Retina (tissue), 1 donor: ENCODE measurements at regions not wholly inside any gene's neighbourhood (a gene's known extent, or its start where the extent isn't known, plus 50 kb on each side); places are given as distances from the start of the nearest gene placed in this dataset.

Experiments used
- DNase-seq: peaks from one replicate; pipeline ENCODE4 v3.0.0-alpha.2; 2016

- DNase-seq: no peak
Measured at GRCh38 chr15:81507831-81508230, 133.8 kb upstream of the TMC3 start.

- no peak for DNase-seq
Measured at GRCh38 chr15:81506936-81507335, 132.9 kb upstream of the TMC3 start.

- no peak for DNase-seq
Measured at GRCh38 chr15:81506071-81506470, 132.1 kb upstream of the TMC3 start.

DNA sequence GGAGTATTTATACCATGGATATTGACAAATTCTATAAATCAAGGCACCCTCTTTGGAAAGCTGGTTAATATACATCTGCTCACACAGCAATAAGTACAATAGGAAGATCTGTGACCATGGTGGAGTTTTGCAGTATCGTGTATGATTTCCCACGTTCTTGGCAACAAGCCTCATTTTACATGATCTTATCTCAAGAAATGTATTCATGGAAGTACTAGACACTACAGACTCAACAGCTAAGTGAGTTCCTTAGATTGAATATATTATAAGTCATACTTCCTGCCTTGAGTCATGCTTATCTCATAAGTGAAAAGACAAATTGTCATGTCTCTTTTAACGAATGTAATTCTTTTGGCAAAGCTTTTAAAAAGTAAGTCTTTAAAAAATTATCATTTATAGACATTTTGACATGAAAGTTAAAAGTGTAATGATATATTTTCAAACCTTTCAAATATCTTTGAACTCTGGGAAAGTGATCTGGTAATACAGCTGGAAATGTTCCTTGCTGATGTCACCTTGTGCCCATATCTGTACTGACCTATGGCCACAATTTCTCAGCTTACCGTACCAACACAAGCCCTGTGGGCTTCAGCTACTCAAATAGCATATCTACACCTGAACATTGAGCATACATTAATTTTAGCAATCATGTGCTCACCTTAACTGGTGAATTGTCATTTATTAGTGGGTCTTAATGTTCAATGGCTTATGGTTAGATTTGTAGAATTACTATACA lies 130.3 kb upstream of the TMC3 start:
- no peak for DNase-seq

GRCh38 chr15:81502439-81502838 lies 128.4 kb upstream of the TMC3 start:
- DNase-seq: no peak

DNA sequence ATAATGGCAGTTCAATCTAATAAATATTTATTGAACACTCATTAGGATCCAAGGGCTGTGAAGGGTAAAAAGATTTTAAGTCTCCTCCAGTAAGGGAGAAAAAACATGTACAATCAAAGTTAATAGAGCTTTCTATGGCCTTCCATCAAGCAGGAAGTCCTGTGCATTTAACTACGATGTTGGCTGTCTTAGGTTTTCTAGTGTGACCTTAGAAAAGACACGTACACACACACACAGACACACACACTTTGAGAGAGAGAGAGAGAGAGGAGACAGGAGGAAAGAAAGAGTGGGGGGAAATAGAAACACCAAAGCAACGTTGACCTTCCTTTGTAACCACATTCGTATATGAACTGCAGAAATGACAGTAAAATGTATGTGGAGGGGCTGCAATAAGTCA lies 126.1 kb upstream of the TMC3 start:
- DNase-seq: no peak

DNA sequence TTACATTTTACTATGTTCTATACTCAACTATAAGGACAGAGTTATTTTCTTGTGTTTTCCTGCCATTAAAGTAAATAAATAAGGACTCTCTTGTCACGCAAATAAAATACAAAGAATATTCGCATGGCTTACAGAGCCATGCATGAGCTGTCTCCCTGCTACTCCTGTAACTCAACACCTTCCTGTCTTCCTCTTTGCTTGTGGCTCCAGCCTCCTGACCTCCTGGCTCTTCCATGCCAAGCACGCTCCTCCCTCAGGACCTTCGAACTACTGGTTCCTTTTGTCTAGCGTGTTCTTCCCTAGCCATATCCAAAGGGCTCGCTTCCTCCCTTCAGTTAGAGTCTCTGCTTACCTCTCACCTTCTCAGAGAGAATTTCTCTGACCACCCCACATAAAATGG lies 124.3 kb upstream of the TMC3 start:
- DNase-seq: no peak

DNA sequence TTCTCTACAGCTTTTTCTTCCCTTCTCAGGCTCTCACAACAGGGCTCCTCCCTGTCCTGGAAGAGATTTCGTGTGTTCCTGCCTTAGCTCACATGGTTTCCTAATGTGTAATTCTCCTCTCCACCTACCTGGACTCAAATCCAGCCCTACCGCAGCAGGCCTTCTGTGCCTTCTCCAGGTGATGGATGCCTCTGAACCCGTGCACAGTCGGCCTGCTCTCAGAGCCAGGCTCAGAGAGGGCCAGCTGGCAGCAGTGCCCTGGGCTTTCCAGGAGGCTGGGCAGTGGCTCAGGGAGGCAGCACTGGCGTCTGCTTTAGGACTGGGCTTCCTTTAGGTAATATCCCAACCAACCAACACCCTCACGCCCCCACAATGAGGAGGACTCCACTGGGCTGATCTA lies 123.2 kb upstream of the TMC3 start:
- DNase-seq: no peak

DNA sequence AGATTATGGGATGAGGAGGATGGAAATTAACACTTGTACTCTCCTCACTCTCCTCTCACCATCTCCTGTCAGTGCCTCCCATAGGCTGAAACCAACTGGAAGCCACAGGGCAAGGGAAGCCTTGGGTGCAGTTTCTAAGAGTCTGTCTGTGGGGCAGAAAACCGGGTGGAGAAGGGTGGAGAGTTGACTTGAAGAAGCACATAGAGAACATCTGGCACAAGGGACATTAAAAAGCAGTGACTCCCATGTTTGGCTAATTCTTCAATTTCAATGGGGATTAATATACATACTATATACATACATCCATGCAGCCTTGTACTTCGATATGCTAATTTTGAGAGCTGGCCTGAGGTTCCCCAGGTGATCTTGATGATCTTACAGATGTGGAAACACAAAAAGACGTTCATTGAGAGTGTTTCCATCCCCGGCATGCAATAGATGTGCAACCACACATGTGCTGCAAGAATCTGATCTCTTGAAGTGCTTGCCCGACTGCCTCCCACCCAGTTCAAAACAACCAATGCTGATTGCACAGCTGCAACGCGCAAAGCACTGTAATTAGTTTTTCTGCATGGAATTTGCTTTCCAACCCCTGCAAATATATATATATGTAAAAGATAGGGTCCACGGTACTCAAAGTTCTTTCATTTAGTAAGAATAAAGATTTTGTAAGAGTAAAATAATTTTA lies 121.9 kb upstream of the TMC3 start:
- DNase-seq: no peak

DNA sequence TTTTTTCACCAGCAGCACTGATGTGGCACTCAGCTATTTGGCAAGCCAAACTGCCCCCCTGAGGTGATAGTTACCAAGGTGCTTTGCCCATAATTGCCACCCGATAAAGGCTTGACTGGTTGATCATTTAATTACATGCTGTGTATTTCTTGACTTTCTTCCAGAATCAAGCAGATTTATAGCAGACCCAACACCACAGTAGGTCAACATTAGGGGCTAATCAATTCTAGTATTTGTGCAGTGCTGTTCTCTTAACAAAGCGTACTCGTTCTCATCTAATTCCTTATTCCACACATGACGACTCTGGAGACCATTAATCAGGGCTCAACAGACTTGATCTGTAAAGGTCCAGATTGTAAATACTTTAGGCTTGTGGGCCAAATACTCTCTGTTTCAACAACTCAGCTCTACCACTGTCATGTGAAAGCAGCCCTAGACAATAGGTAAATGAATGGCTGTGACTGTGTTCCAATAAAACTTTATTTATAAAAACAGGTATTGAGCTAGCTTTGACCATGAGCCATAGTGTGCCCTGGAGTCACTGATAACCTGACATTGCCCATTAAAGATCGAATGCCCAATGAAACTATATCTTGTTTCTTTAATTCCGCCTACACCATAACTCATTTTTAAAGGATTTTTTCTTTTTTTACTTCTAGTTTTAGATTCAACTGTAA lies 119.1 kb upstream of the TMC3 start:
- no peak for DNase-seq

- DNase-seq: no peak
Measured at GRCh38 chr15:81492331-81492968, 118.4 kb upstream of the TMC3 start.

- DNase-seq: no peak
Measured at GRCh38 chr15:81491414-81492096, 117.5 kb upstream of the TMC3 start.

- no peak for DNase-seq
Measured at GRCh38 chr15:81485806-81486205, 111.8 kb upstream of the TMC3 start.

DNA sequence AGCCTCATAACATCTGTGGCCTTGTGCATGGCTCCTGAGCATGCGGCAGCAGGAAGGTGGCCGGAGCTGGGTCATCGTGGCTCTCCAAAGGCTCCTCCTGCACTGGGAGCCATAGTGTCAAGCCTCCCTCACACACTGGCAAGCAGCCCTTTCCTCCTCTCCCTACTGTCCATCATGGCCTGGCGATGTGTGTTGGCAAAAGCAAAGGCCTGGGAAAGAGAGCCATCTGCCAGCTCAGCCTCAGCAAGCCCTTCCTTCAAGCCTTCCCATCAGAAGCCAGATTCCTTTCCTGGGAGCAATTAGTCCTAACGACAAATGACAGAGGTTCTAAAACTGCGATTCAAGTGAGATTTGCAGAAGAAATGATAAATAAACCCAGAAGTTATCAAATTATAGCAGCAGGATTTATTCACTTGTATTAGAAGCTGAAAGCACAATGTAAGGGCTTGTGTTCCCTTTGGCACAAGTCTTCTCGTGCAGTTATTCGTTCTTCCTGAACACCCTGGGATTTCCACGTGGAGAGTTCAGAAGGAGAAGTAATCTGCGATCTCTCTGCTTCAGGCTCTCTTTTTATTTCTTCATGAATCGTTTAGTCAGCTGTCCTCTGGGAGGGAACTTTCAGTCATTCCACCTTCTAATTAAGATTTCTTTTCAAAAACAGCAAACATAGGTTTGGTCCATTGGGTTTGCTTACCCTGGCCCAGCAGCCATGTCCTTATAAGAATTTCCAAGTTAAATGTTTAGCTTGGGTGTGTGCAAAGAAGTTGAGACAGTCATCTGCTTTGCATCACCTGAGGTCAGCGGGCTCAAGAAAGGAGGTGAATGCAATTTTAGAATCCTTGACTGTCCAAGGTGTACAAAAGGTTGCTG lies 110.3 kb upstream of the TMC3 start:
- no peak for DNase-seq

GRCh38 chr15:81483496-81483895 lies 109.5 kb upstream of the TMC3 start:
- DNase-seq: no peak

GRCh38 chr15:81481346-81481745 lies 107.3 kb upstream of the TMC3 start:
- peak; percentile 28 for DNase-seq

DNA sequence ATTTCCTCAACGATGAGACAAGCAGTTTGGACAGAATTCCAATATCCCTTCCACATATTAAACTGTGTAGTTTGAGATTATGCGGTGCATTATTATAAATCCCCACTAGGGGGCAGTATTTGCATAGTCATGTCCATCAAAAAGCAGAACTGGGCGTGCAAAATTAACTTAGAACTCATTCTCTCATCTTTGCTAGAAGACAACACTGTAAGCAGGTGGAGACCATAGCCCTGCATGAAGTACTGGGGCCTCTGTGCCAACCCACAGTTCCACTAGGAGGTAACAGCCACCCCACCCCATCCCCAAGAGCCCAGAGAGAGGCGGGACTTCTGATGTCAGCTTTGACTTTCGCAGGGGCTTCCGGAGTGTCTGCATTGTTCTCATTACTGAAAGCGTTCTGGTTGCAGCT lies 106.6 kb upstream of the TMC3 start:
- peak; percentile 80 for DNase-seq

- no peak for DNase-seq
Measured at GRCh38 chr15:81478354-81478753, 104.3 kb upstream of the TMC3 start.

DNA sequence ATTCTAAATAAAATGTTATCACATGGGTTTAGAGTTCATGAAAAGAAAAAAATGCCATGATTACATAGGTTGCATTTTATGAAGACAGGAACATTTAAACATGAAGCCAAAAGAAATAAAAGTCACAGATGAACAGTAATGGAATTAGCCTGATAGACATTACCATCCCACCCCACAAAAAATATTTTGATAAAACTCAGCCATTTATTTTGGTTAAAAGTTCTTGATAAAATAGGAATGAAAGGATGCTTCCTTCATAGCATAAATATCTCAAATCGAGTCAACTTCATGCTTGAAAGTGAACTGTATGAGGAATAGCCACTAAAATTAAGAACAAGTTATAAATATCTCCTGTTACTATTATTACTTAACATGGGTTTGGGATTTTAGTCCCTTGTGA lies 101.9 kb upstream of the TMC3 start:
- DNase-seq: no peak

DNA sequence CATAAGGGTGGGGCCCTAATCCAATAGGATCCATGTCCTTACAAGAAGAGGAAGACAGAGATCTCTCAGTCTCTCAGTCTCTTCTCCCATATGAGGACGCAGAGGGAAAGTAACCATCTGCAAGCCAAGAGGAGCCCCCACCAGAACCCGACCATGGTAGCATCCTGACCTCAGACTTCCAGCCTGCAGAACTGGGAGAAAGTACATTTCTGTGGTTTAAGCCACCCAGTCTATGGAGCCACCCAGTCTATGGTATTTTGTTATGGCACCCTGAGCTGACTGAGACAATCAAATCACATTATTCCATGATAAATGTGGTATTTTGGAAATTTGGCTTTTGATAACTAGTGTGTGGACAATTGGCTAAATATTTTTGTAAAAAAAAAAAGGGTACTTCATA lies 101.5 kb upstream of the TMC3 start:
- no peak for DNase-seq

GRCh38 chr15:81473946-81474345 lies 99.9 kb upstream of the TMC3 start:
- DNase-seq: no peak

DNA sequence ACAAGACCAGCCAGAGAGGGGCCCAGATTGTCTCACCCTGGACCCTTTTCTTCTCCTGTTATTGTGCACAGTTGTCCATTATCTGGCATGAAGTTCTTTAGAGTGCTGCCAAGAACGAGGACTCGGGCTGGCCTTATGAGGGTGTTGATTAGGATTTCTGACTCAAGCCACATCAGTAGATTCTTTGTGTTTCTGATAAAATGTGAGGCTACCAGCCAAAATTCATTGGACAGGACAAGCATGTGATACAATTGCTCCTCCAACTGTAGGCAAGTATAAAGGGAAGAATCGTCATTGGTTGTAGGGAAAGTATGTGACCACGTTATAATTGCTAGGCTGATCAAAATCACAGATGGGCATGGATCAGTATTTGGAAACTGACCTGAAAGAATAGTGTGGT lies 99.2 kb upstream of the TMC3 start:
- DNase-seq: no peak
